BJ (cell line): ENCODE measurements at regions not wholly inside any gene's neighbourhood (a gene's known extent, or its start where the extent isn't known, plus 50 kb on each side); places are given as distances from the start of the nearest gene placed in this dataset.

ENCODE experiments used
- CTCF ChIA-PET: fragments of 350-600 bp; formaldehyde crosslinking; extraction: SDS; loops from one replicate; lab custom pipeline; 2021; ENCODE audit warnings: antibody characterized with exemption, inconsistent platforms; lab: Yijun Ruan, JAX
- POLR2A ChIA-PET: fragments of 300-600 bp; sonication (Branson Sonifier 250); formaldehyde crosslinking; extraction: SDS; loops from one replicate; lab custom pipeline; 2021; ENCODE audit warnings: antibody characterized with exemption; lab: Charles Lee
- DNase-seq: peaks from one replicate; pipeline ENCODE4 v3.0.0-alpha.2; 2011; ENCODE audit warnings: low read depth
- H3K27me3 ChIP-seq: 2 replicates; pipeline ENCODE4 v1.6.0; 2011; ENCODE audit warnings: low read length; ENCODE audit not compliant: control insufficient read depth, insufficient read depth
- H3K36me3 ChIP-seq: 2 replicates; pipeline ENCODE4 v1.5.1; 2011; ENCODE audit warnings: low read length; ENCODE audit not compliant: control insufficient read depth, insufficient read depth
- H3K4me3 ChIP-seq: 2 replicates; pipeline ENCODE4 v1.5.1; 2011; ENCODE audit warnings: low read depth, mild to moderate bottlenecking, control low read depth, low read length
- CTCF ChIP-seq: IDR thresholded peaks from 2 replicates; pipeline ENCODE4 v1.5.1; 2011; ENCODE audit warnings: low read depth, mild to moderate bottlenecking, control low read depth, inconsistent platforms, low read length, moderate library complexity; ENCODE audit not compliant: insufficient read depth

GRCh38 chr2:7210712-7211111, 293.5 kb downstream of the RNF144A start:
- ChIA-PET POLR2A (no interaction called here), CTCF (no interaction called here)
- TF ChIP-seq CTCF: no peak

GRCh38 chr2:7225848-7226247, 308.6 kb downstream of the RNF144A start:
- DNase-seq: no peak
- ChIA-PET POLR2A (no interaction called here), CTCF (no interaction called here)
- no peak for TF ChIP-seq CTCF
- H3K27me3 ChIP-seq: no peaks in the 10 kb centered on the region
- no peaks in the 10 kb centered on the region for H3K36me3 ChIP-seq
- H3K4me3 ChIP-seq: no peak overlapping the region

More at GRCh38 chr2:7210712-7211111, 293.5 kb downstream of the RNF144A start:
- Histone ChIP-seq H3K36me3 (no peaks in the 10 kb centered on the region), H3K27me3 (no peaks in the 10 kb centered on the region), H3K4me3 (no peak overlapping the region)
- no peak for DNase-seq

GRCh38 chr2:7226501-7226900, 309.3 kb downstream of the RNF144A start:
- POLR2A ChIA-PET: no interaction called here
- Histone ChIP-seq H3K27me3 (no peaks in the 10 kb centered on the region), H3K36me3 (no peaks in the 10 kb centered on the region), H3K4me3 (no peak overlapping the region)
- CTCF ChIA-PET: no interaction called here
- no peak for DNase-seq
- no peak for TF ChIP-seq CTCF

GRCh38 chr2:7233126-7233525, 315.9 kb downstream of the RNF144A start:
- H3K36me3 ChIP-seq: no peaks in the 10 kb centered on the region
- no peak for TF ChIP-seq CTCF
- no peak overlapping the region for H3K4me3 ChIP-seq
- no peak for DNase-seq
- ChIA-PET POLR2A (no interaction called here), CTCF (no interaction called here)
- no peaks in the 10 kb centered on the region for H3K27me3 ChIP-seq

- no peaks in the 10 kb centered on the region for H3K36me3 ChIP-seq
- no peak for TF ChIP-seq CTCF
- no peak overlapping the region for H3K4me3 ChIP-seq
- H3K27me3 ChIP-seq: no peaks in the 10 kb centered on the region
- DNase-seq: no peak
- ChIA-PET CTCF (no interaction called here), POLR2A (no interaction called here)
Measured at GRCh38 chr2:7237466-7237865, 320.3 kb downstream of the RNF144A start.
